Activated CD4-positive, alpha-beta T cell treated with anti-CD3 and anti-CD28 coated beads, Interleukin-2, amount 10 ng/mL, durations not matched to agents 24 days and 14 days (primary cell): ENCODE measurements at regions not wholly inside any gene's neighbourhood (a gene's known extent, or its start where the extent isn't known, plus 50 kb on each side); places are given as distances from the start of the nearest gene placed in this dataset.

Experiments used
- DNase-seq: peaks from one replicate; pipeline ENCODE4 v3.0.0; 2022
- H3K27ac Mint-ChIP-seq: one replicate; pipeline ENCODE4 v1.8.0; 2022; ENCODE audit warnings: mild to moderate bottlenecking, mixed read lengths
- H3K27me3 Mint-ChIP-seq: one replicate; pipeline ENCODE4 v1.8.0; 2022; ENCODE audit warnings: mixed read lengths
- H3K36me3 Mint-ChIP-seq: one replicate; pipeline ENCODE4 v1.8.0; 2022; ENCODE audit warnings: low read depth, mild to moderate bottlenecking, mixed read lengths
- H3K4me1 Mint-ChIP-seq: one replicate; pipeline ENCODE4 v1.8.0; 2021; ENCODE audit warnings: mixed read lengths
- H3K4me3 Mint-ChIP-seq: one replicate; pipeline ENCODE4 v1.8.0; 2022; ENCODE audit warnings: mild to moderate bottlenecking, moderate library complexity, mixed read lengths
- H3K9me3 Mint-ChIP-seq: one replicate; pipeline ENCODE4 v1.8.0; 2021; ENCODE audit warnings: mixed read lengths
- intact Hi-C: fragments of 100-400 bp; cut with micrococcal nuclease; formaldehyde crosslinking; loops from one replicate; pipeline ENCODE4 v1.15.1; 2023

DNA sequence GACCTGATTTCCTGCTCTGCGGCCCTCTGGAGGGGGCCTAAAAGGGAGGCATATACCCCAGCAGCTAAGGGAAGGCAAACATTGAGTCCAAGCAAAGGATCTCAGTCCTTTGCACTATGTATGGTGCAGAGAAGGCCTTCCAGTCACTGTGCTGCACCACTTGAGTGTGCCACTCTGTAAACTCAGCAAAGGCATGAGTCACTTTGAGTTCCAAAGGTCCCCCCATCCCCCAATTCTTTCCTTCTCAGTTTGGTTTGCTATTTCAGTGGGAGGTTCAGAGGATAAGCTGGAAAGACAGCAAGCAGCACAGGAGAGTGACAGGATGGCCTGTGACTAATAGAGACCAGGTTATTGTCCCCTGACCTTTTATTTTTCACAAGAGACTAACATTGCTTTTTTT lies 131.3 kb downstream of the FHDC1 start:
- intact Hi-C loops: no loop called here
- H3K27me3 Mint-ChIP-seq: peaks cover 4% of the 10 kb centered on the region
- H3K4me3 Mint-ChIP-seq: no peak overlapping the region

DNA sequence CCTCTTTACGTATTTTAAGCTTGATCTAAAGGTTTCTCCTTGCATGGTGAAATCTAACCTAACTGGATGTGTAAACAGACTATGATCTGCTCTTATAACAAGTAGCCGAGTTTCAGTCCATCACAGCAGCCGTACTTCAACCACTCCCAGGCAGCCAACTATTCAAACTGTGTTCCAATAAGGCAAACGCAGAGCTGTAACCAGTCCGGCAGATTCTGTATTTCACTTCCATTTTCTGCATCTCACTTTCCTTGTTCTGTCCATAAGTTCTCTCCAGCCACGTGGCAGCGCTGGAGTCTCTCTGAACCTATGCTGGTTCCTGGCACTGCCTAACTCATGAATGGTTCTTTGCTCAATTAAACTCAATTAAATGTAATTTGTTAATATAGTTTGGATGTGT lies 132.6 kb downstream of the FHDC1 start:
- no peak overlapping the region for H3K27ac Mint-ChIP-seq
- H3K4me3 Mint-ChIP-seq: no peak overlapping the region
- intact Hi-C loops: no loop called here
- no peaks in the 10 kb centered on the region for H3K9me3 Mint-ChIP-seq
- H3K36me3 Mint-ChIP-seq: no peaks in the 10 kb centered on the region
- H3K27me3 Mint-ChIP-seq: peaks cover 9% of the 10 kb centered on the region
- peak; percentile 43 for DNase-seq
- H3K4me1 Mint-ChIP-seq: no peaks in the 10 kb centered on the region

More for the DNA sequence above, 131.3 kb downstream of the FHDC1 start:
- Mint-ChIP-seq H3K27ac (no peak overlapping the region), H3K9me3 (no peaks in the 10 kb centered on the region), H3K4me1 (no peaks in the 10 kb centered on the region), H3K36me3 (no peaks in the 10 kb centered on the region)
- peak; percentile 51 for DNase-seq

DNA sequence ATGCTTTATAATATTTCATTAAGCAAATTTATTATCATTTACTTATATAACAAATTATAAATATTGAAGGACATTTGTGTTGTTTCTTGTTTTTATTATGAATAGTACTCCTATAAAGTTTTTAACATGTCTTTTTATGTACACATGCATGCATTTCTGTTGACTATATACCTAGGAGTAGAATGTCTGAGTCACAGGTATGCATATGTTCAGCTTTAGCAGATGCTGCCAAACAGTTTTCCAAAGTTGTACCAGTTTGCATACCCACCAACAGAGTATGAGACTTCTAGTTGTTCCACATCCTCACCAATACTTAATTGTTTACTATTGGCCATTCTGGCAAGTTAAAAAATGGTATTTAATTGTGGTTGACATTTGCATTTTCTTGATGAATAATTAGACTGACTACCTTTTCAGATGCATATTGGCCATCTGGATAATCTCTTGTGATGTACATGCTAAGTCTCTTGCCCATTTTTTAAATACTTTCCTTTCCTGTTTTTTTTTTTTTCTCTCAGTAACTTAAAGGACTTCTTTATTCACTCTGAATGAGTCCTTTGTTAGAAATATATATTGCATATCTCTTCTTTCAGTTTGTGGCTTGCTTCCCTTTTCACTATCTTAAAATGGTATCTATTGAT lies 132.2 kb upstream of the TRIM2 start:
- intact Hi-C loops: no loop called here
- H3K4me1 Mint-ChIP-seq: no peaks in the 10 kb centered on the region
- no peak for DNase-seq
- H3K9me3 Mint-ChIP-seq: no peaks in the 10 kb centered on the region
- peaks cover 23% of the 10 kb centered on the region for H3K27me3 Mint-ChIP-seq
- no peak overlapping the region for H3K4me3 Mint-ChIP-seq
- H3K36me3 Mint-ChIP-seq: no peaks in the 10 kb centered on the region
- H3K27ac Mint-ChIP-seq: no peak overlapping the region

DNA sequence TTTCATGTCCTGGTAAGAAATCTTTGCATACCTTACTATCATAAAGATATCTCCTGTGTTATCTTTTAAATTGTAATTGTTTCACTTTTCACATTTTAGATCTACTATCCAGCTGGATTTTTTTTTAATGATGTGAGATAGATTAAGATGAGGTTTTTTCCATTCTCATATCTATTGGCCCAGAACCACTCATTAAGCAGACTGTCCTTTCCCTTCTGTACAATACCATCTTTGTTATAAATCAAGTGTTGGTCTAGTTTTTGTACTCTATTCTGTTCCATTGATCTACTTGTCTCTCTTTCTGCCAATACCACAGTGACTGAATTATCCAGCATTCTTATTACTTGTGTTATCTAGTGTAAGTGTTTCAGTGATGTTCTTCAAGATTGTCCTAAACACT lies 131.6 kb upstream of the TRIM2 start:
- H3K36me3 Mint-ChIP-seq: no peaks in the 10 kb centered on the region
- intact Hi-C loops: no loop called here

DNA sequence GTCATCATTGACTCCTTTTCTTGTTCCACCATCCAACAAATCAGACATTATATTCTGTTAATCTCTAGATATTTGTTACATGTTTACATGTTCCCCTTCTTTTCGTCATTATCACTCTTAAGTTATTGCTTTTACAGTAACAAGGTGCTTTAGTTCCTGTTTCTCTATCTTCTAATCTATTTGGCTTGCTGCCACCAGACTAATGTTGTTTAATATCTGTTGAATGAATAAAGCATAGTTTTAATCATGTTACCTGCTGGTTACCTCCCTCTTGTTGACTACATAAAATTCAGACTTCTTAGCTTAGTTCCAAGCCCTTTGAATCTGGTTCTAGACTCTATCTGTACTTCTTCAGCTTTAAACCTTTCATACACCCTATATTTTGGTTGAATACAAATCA lies 129.8 kb upstream of the TRIM2 start:
- intact Hi-C loops: no loop called here
- Mint-ChIP-seq H3K9me3 (no peaks in the 10 kb centered on the region), H3K27ac (no peak overlapping the region), H3K4me3 (no peak overlapping the region), H3K36me3 (no peaks in the 10 kb centered on the region), H3K4me1 (no peaks in the 10 kb centered on the region), H3K27me3 (peaks cover 32% of the 10 kb centered on the region)
- no peak for DNase-seq

More for the DNA sequence above, 131.6 kb upstream of the TRIM2 start:
- DNase-seq: no peak
- Mint-ChIP-seq H3K27me3 (peaks cover 26% of the 10 kb centered on the region), H3K9me3 (no peaks in the 10 kb centered on the region), H3K4me1 (no peaks in the 10 kb centered on the region), H3K27ac (no peak overlapping the region), H3K4me3 (no peak overlapping the region)

DNA sequence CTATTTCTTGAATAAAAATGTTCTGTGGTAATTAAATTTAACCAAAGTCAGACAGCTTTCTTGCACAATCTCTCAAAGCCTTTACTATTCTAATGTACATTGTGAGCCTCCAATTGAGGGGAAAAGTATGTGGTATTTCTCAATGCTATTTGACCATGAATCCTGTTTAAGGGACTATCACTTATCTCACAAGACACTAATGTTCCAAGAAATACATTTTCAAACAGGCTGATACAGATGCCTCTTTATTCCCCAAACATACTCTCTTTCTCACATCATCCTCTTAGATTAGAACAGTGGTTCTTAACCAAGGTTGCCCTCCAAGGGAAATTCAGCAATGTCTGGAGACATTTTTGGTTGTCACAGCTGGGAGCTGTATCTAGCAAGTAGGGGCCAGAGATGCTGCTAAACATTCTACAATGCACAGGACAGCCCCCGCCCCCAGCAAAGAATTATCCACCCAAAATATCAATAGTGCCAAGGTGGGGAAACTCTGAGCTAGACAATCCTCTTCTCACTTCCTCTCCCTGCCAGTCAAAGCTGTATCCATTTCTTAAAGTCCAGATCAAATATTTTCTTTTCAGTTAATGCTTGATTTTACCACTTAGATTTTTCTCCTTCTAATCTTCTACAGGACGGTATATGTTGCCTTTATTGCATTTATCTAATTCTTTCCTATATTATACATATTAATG lies 129.2 kb upstream of the TRIM2 start:
- Mint-ChIP-seq H3K36me3 (no peaks in the 10 kb centered on the region), H3K9me3 (no peaks in the 10 kb centered on the region), H3K27me3 (peaks cover 37% of the 10 kb centered on the region), H3K4me1 (no peaks in the 10 kb centered on the region), H3K4me3 (no peak overlapping the region), H3K27ac (no peak overlapping the region)
- no peak for DNase-seq
- intact Hi-C loops: no loop called here

DNA sequence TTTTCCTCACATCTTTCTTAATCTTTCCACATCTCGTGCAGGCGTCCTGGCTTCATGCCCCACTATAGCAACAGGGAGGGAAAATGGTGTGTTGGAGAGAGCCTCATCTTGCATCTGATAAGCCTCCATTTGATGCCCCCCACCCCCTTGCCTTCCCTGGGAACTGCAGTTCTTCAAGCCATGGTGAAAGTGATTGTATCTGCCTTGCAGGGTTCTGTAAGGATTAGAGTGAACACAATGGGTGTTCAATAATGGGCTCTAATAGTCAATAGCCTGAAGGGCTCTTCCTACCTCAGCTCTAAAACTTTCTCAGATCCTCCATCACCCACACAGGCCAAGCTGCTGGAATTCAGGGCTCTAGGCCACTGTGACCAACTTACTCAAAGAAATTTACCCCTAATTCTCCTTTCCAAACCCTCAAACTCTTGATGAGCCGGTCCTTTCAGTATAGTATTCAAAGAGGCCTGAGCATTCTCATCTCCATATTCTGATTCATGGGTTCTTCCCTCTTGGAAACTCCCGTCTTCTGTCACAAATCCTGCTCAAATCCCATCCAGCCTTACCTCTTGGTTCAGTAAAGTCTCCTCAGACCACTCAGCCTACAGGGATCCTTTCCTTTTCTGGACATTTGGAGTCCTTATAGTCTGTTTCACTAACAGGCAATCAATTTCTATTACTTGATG lies 128.3 kb upstream of the TRIM2 start:
- Mint-ChIP-seq H3K36me3 (no peaks in the 10 kb centered on the region), H3K9me3 (no peaks in the 10 kb centered on the region), H3K27ac (no peak overlapping the region), H3K4me3 (no peak overlapping the region), H3K4me1 (no peaks in the 10 kb centered on the region), H3K27me3 (peaks cover 40% of the 10 kb centered on the region)
- no peak for DNase-seq
- intact Hi-C loops: no loop called here

DNA sequence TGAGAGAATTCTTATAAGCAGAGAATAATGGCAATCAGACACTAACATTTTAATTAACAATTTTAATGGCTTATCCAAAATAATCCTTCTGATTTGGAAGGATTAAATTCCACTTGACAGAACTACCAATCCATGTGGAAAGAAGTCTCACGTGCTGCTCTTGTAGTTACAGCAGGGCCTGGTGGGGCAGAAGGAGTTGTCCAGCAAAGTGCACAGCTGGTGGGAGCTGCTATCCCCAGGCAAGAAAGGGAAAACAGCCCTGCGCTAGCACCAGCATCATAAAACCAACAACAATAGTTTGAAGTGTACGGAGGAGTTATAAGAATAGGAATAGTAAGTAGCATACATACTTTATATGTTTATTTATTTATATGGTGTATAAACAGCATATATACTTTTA lies 127.4 kb upstream of the TRIM2 start:
- no peaks in the 10 kb centered on the region for H3K4me1 Mint-ChIP-seq
- H3K4me3 Mint-ChIP-seq: no peak overlapping the region
- DNase-seq: no peak
- H3K9me3 Mint-ChIP-seq: no peaks in the 10 kb centered on the region
- intact Hi-C loops: no loop called here
- H3K27me3 Mint-ChIP-seq: peaks cover 40% of the 10 kb centered on the region
- no peaks in the 10 kb centered on the region for H3K36me3 Mint-ChIP-seq
- no peak overlapping the region for H3K27ac Mint-ChIP-seq

DNA sequence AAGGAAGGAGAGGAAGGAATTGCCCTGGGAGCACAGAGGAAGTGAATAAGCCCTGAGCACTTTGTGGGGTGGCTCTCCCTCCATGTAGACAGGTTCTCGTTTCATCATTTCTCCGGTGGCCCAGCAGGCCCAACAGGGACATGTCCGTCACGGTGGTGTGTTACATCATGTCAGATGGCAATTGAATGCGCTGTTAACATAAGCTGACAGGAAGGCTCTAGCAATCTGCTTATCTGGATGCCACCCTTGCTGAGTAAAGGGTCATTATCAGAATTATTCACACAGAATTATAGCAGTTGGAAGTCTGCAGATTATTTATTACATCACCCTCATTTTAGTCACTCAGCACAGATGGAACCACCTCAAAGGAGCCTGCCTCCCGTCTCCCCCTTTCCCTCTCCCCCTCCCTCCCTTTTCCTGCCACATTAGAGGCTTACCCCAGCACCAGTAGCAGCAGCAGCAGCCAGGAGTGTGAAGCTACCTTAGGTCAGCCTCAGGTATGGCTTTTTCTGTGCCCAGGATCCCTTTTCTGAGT lies 124.3 kb upstream of the TRIM2 start:
- Mint-ChIP-seq H3K4me1 (peaks cover 8% of the 10 kb centered on the region), H3K27me3 (peaks cover 33% of the 10 kb centered on the region), H3K36me3 (no peaks in the 10 kb centered on the region), H3K4me3 (no peak overlapping the region), H3K27ac (no peak overlapping the region), H3K9me3 (no peaks in the 10 kb centered on the region)
- intact Hi-C loops: no loop called here
- no peak for DNase-seq

DNA sequence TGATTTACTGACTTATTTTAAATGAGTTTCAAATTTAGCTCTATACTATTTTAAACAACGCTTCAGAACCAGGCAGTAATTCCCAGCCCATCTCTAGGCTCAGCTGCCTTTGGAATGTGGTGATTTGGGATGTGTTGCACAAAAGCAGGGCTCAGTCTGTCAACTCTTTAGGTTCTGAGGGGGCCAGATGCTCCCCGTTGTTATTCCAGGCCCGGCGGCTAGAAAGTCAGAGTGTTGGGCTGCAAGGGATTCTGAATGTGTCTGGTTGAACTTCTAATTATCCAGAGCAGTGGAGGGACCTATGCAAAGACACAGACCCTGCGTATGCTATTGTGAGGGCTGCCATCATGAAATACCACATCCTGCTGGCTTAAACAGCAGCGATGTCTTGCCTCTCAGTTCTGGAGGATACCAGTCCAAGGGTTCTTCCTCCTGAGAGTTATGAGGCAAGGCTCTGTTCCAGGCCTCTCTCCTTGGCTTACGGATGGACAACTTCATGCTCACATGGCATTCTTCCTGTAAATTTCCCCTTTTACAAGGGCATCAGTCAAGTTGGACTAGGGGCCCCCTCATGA lies 123.2 kb upstream of the TRIM2 start:
- Mint-ChIP-seq H3K4me3 (no peak overlapping the region), H3K27me3 (peaks cover 30% of the 10 kb centered on the region), H3K27ac (no peak overlapping the region), H3K9me3 (no peaks in the 10 kb centered on the region), H3K4me1 (peaks cover 17% of the 10 kb centered on the region), H3K36me3 (no peaks in the 10 kb centered on the region)
- peak; percentile 37 for DNase-seq
- intact Hi-C loops: no loop called here

DNA sequence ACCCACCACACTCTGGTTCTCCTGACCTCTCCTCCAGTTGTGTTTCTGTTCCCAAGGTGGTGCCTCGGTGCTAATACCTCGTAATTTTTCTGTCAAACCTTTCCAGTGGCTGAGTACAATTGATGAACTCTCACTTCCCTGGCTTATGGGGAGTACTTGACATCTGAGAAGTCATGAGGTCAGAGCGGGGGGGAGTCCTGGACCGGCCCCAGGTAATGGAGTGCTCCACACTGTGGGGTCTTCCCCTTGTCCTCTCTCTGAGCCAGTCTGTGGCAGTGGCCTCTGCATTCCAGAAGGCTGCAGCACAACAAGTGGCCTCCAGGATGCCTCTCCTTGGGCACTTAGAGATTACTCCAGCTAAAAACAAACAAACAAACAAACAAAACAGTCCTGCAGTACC lies 122.5 kb upstream of the TRIM2 start:
- no peak overlapping the region for H3K4me3 Mint-ChIP-seq
- no peak overlapping the region for H3K27ac Mint-ChIP-seq
- H3K4me1 Mint-ChIP-seq: peaks cover 17% of the 10 kb centered on the region
- peaks cover 28% of the 10 kb centered on the region for H3K27me3 Mint-ChIP-seq
- intact Hi-C loops: no loop called here
- peaks cover 1% of the 10 kb centered on the region for H3K9me3 Mint-ChIP-seq
- no peaks in the 10 kb centered on the region for H3K36me3 Mint-ChIP-seq
- DNase-seq: peak; percentile 51

DNA sequence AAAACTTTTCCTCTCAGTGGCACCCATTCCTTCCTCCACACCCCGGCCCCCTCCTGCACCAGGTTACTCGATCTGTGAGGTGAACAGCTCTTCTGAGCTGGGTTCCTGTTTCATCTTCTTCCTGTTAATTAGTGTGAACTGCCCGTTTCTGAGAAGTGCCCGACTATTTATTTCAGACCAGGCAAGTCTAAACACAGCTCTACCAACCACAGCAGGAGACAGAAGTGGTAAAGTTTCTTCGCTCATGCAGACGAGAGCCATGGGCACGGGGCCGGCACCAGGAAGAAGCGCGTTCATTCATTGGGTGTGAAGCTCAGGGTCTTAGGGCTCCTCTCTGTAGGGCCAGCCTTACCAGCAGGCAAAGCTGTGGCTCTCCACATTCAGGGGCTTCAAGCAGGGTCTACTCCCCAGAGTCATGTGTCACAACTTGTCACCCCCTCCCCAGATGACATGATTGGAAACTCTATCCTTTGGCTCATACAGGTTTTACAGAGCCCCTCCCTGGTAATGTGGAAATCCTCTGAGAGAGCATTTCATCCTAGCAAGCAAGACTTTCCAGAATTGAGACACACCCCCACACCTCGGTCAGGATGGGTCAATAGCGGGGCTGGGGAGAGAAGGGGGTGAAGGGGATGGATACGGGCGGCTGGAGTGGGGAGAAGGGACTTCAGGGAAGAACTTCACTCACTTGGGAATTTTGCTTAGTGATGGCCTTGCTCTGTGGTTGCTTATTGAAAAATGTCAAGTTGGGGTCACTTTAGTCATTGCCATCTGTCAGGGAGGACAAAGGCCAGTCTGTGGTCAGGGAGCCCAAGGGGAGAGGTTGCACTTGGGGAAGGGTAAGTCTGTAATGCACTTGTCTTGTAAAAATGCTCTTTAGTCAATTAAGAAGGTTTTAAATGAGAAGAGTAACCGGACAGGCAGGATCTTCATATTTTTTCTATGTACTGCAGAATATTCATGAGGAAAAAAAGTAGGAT lies 121.6 kb upstream of the TRIM2 start:
- no peaks in the 10 kb centered on the region for H3K36me3 Mint-ChIP-seq
- H3K4me3 Mint-ChIP-seq: no peak overlapping the region
- peaks cover 4% of the 10 kb centered on the region for H3K9me3 Mint-ChIP-seq
- peaks cover 26% of the 10 kb centered on the region for H3K27me3 Mint-ChIP-seq
- peak; percentile 53 for DNase-seq
- no peak overlapping the region for H3K27ac Mint-ChIP-seq
- intact Hi-C loops: loop anchor here (1.0 kb wide), 1 partner anchor 46 kb away; no protein-coding TSS in a partner anchor
- H3K4me1 Mint-ChIP-seq: peaks cover 17% of the 10 kb centered on the region

DNA sequence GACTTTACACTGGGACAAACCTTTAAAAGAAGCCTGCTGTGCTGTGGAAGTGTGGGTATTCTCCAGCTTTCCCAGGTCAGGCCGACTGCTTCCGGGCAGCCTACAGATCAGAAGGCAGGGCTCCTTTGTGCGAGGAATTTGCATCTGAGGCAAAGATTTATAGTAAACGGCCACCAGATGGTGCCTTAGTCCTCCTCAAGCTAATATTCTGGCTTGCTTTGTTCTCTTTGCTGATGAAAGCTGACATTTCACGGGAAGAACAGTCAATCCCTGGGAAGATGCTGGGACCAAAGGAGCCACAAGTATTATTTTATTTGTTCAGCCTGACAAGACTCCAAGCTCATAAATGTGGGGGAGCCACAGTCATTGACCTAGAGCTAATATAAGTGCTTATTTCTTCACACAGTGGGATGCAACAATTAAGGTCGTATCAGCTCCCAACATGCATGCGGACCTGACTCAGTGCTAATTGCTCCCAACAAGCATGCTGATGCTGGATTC lies 120.7 kb upstream of the TRIM2 start:
- Mint-ChIP-seq H3K9me3 (peaks cover 4% of the 10 kb centered on the region), H3K27me3 (peaks cover 25% of the 10 kb centered on the region), H3K27ac (no peak overlapping the region), H3K4me1 (peaks cover 17% of the 10 kb centered on the region), H3K36me3 (no peaks in the 10 kb centered on the region), H3K4me3 (peak overlapping the region; percentile 24)
- peak; percentile 82 for DNase-seq
- intact Hi-C loops: loop anchor here (1.0 kb wide), 1 partner anchor 45 kb away; no protein-coding TSS in a partner anchor
